Esophagus squamous epithelium (tissue), 5 donors: ENCODE measurements at regions not wholly inside any gene's neighbourhood (a gene's known extent, or its start where the extent isn't known, plus 50 kb on each side); places are given as distances from the start of the nearest gene placed in this dataset.
"Not testable (repeated sequence)": the region's sequence is repeated elsewhere in the genome, so short reads cannot be mapped to it uniquely, and the experiment has no call there.

Experiments
- DNase-seq: peaks from one replicate; lab custom pipeline; 2025; lab: John Stamatoyannopoulos, UW
- H3K27ac ChIP-seq, 4 donors: fragments of 200-600 bp; sonication (generic); one replicate each; pipeline ENCODE4 v1.5.1; 2016 to 2019; ENCODE audit warnings: mild to moderate bottlenecking in 1 of 4
- H3K27me3 ChIP-seq, 4 donors: fragments of 200-600 bp; sonication (generic); 1 replicate in 3 of 4; 2 replicates in 1 of 4; pipeline versions ENCODE4 v1.5.1 to v1.6.0; 2017 to 2021; ENCODE audit warnings: antibody characterized with exemption in 1 of 4
- H3K36me3 ChIP-seq, 3 donors: fragments of 200-600 bp; sonication (generic); one replicate each; pipeline ENCODE4 v1.5.1; 2016 to 2019
- H3K4me1 ChIP-seq, 3 donors: fragments of 200-600 bp; sonication (generic); one replicate each; pipeline ENCODE4 v1.5.1; 2017 to 2019
- H3K4me3 ChIP-seq, 4 donors: fragments of 200-600 bp; sonication (generic); 1 replicate in 3 of 4; 2 replicates in 1 of 4; pipeline ENCODE4 v1.5.1; 2016 to 2019; ENCODE audit warnings: mild to moderate bottlenecking in 2 of 4, moderate library complexity in 1 of 4
- H3K9me3 ChIP-seq, 3 donors: fragments of 200-600 bp; sonication (generic); one replicate each; pipeline ENCODE4 v1.5.1; 2016 to 2019
- POLR2A ChIP-seq, 4 donors: fragments of 450-650 bp; IDR thresholded peaks; one replicate each; pipeline ENCODE4 v1.6.1; 2017; ENCODE audit warnings: antibody characterized with exemption in 4 of 4, mild to moderate bottlenecking in 4 of 4, moderate library complexity in 3 of 4
- WGBS, 2 donors: methylation state at CpG; one replicate each; pipeline ENCODE4 v1.1.5; 2018; 5-methylcytosine and 5-hydroxymethylcytosine counted together
- intact Hi-C: fragments of 100-400 bp; cut with DNase I; formaldehyde crosslinking; loops from one replicate; pipeline ENCODE4 v1.15.0; 2022
- TF ChIP-seq, protein P1 (sequence below), 6 experiments: fragments of 450-650 bp in 4 of 6; fragments of 200-600 bp in 2 of 6; sonication (generic) in 2 of 6; IDR thresholded peaks; one replicate each; pipeline ENCODE4 v1.5.1; 2016 to 2019; ENCODE audit warnings: antibody characterized with exemption in 6 of 6, mild to moderate bottlenecking in 4 of 6, moderate library complexity in 4 of 6
- donor health status: DM: yes; HTN: yes; CAD: no.

- TF ChIP-seq, protein P1, sequence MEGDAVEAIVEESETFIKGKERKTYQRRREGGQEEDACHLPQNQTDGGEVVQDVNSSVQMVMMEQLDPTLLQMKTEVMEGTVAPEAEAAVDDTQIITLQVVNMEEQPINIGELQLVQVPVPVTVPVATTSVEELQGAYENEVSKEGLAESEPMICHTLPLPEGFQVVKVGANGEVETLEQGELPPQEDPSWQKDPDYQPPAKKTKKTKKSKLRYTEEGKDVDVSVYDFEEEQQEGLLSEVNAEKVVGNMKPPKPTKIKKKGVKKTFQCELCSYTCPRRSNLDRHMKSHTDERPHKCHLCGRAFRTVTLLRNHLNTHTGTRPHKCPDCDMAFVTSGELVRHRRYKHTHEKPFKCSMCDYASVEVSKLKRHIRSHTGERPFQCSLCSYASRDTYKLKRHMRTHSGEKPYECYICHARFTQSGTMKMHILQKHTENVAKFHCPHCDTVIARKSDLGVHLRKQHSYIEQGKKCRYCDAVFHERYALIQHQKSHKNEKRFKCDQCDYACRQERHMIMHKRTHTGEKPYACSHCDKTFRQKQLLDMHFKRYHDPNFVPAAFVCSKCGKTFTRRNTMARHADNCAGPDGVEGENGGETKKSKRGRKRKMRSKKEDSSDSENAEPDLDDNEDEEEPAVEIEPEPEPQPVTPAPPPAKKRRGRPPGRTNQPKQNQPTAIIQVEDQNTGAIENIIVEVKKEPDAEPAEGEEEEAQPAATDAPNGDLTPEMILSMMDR (IDR thresholded peaks at IDR 0.05), result no peak
- no peak for TF ChIP-seq POLR2A (IDR thresholded peaks at IDR 0.05)
- Histone ChIP-seq H3K27ac (no peak overlapping the region), H3K4me1 (no peaks in the 10 kb centered on the region), H3K36me3 (no peaks in the 10 kb centered on the region), H3K9me3 (no peaks in the 10 kb centered on the region), H3K27me3 (no peaks in the 10 kb centered on the region), H3K4me3 (no peak overlapping the region)
- intact Hi-C loops, result no loop called here
- DNase-seq, result no peak
- 79 to 85% methylated on average over 10 of the region's 10 CpGs for WGBS, 2 donors
Observed at GRCh38 chr13:44780591-44781280, 204.6 kb upstream of the TSC22D1 start.

- no peak for DNase-seq
- no peaks in the 10 kb centered on the region for H3K4me1 ChIP-seq
- intact Hi-C loops, result no loop called here
- no peak for TF ChIP-seq POLR2A (IDR thresholded peaks at IDR 0.05)
- TF ChIP-seq, protein P1 (IDR thresholded peaks at IDR 0.05), result no peak
- no peak overlapping the region for H3K4me3 ChIP-seq
- no peaks in the 10 kb centered on the region for H3K36me3 ChIP-seq
- WGBS, 2 donors, result 66 to 78% methylated on average over 8 to 9 of the region's 9 CpGs
- no peak overlapping the region for H3K27ac ChIP-seq
- H3K27me3 ChIP-seq, result no peaks in the 10 kb centered on the region
- no peaks in the 10 kb centered on the region for H3K9me3 ChIP-seq
Observed at GRCh38 chr13:44778761-44779484, 202.8 kb upstream of the TSC22D1 start.

GRCh38 chr13:44775290-44775689 is 199.2 kb upstream of the TSC22D1 start:
- H3K27me3 ChIP-seq, H3K9me3 ChIP-seq, H3K4me3 ChIP-seq, intact Hi-C loops, H3K27ac ChIP-seq, DNase-seq, H3K4me1 ChIP-seq, H3K36me3 ChIP-seq: not testable (repeated sequence)
- WGBS, 2 donors, result 88 to 94% methylated on average over 3 of the region's 3 CpGs

DNA sequence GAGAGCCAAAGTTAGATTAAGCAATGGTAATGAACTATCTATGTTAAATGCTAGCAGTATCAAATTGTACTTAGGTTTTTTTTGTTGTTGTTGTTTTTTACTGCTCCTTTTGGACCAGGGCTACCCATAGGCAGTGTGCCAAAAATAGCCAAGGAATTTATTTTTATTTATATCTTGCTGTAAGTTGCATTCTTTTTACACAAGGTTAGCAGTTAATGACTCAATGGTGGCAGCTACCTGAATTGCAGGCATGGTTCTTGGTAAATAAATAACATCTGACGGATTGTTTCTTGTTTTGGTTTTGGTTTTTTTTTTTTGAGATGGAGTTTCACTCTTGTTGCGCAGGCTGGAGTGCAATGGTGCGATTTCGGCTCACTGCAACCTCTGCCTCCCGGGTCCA is 194.8 kb upstream of the TSC22D1 start:
- Histone ChIP-seq H3K36me3 (no peaks in the 10 kb centered on the region), H3K27ac (no peak overlapping the region), H3K27me3 (no peaks in the 10 kb centered on the region), H3K4me1 (no peaks in the 10 kb centered on the region), H3K4me3 (no peak overlapping the region), H3K9me3 (no peaks in the 10 kb centered on the region)
- no peak for TF ChIP-seq POLR2A (IDR thresholded peaks at IDR 0.05)
- TF ChIP-seq, protein P1 (IDR thresholded peaks at IDR 0.05), result no peak
- intact Hi-C loops, result no loop called here
- 84 to 95% methylated on average over 5 of the region's 5 CpGs for WGBS, 2 donors
- DNase-seq, result no peak

GRCh38 chr13:44769686-44770085 is 193.6 kb upstream of the TSC22D1 start:
- no peak overlapping the region for H3K4me3 ChIP-seq
- no peak for DNase-seq
- 60 to 68% methylated on average over 3 of the region's 3 CpGs for WGBS, 2 donors
- intact Hi-C loops, result no loop called here
- no peaks in the 10 kb centered on the region for H3K36me3 ChIP-seq
- no peak for TF ChIP-seq POLR2A (IDR thresholded peaks at IDR 0.05)
- TF ChIP-seq, protein P1 (IDR thresholded peaks at IDR 0.05), result no peak
- peaks cover 0 to 5% (median 0%) of the 10 kb centered on the region in 3 donors for H3K4me1 ChIP-seq
- no peaks in the 10 kb centered on the region for H3K27me3 ChIP-seq
- no peak overlapping the region for H3K27ac ChIP-seq
- H3K9me3 ChIP-seq, result no peaks in the 10 kb centered on the region
